DMS114 treated with DMSO at 0.1 percent for 48 hours (cell line): ENCODE measurements at regions not wholly inside any gene's neighbourhood (a gene's known extent, or its start where the extent isn't known, plus 50 kb on each side); places are given as distances from the start of the nearest gene placed in this dataset.
"Not testable (repeated sequence)": the region's sequence is repeated elsewhere in the genome, so short reads cannot be mapped to it uniquely, and the experiment has no call there.

Source experiments
- DNase-seq: peaks from one replicate; lab custom pipeline; 2025; ENCODE audit not compliant: unreplicated experiment; lab: John Stamatoyannopoulos, UW

- DNase-seq, result no peak
Measured at GRCh38 chr11:23644443-23644842, 784.2 kb upstream of the CCDC179 start.

GRCh38 chr11:23652336-23652735 lies 792.1 kb upstream of the CCDC179 start:
- not testable (repeated sequence) for DNase-seq

GRCh38 chr11:23653071-23653675 lies 792.9 kb upstream of the CCDC179 start:
- no peak for DNase-seq

GRCh38 chr11:23668324-23668723 lies 808.0 kb upstream of the CCDC179 start:
- DNase-seq, result no peak

- no peak for DNase-seq
Measured at GRCh38 chr11:23673366-23673765, 813.1 kb upstream of the CCDC179 start.

GRCh38 chr11:23674866-23675265 lies 814.6 kb upstream of the CCDC179 start:
- no peak for DNase-seq

GRCh38 chr11:23679041-23679440 lies 817.8 kb upstream of the LUZP2 start:
- no peak for DNase-seq

- DNase-seq, result no peak
Measured at GRCh38 chr11:23679981-23680380, 816.9 kb upstream of the LUZP2 start.

- DNase-seq, result no peak
Measured at GRCh38 chr11:23680488-23681230, 816.2 kb upstream of the LUZP2 start.

GRCh38 chr11:23684701-23685100 lies 812.2 kb upstream of the LUZP2 start:
- no peak for DNase-seq

GRCh38 chr11:23687991-23688390 lies 808.9 kb upstream of the LUZP2 start:
- DNase-seq, result no peak

GRCh38 chr11:23688411-23688810 lies 808.4 kb upstream of the LUZP2 start:
- no peak for DNase-seq

- DNase-seq, result no peak
Measured at GRCh38 chr11:23688835-23689234, 808.0 kb upstream of the LUZP2 start.

GRCh38 chr11:23696688-23697415 lies 800.0 kb upstream of the LUZP2 start:
- DNase-seq, result no peak

- DNase-seq, result no peak
Measured at GRCh38 chr11:23704183-23704582, 792.7 kb upstream of the LUZP2 start.

- no peak for DNase-seq
Measured at GRCh38 chr11:23711981-23712380, 784.9 kb upstream of the LUZP2 start.

- no peak for DNase-seq
Measured at GRCh38 chr11:23719016-23719415, 777.8 kb upstream of the LUZP2 start.

GRCh38 chr11:23723861-23724260 lies 773.0 kb upstream of the LUZP2 start:
- no peak for DNase-seq

- no peak for DNase-seq
Measured at GRCh38 chr11:23725752-23726151, 771.1 kb upstream of the LUZP2 start.

- no peak for DNase-seq
Measured at GRCh38 chr11:23727387-23727786, 769.5 kb upstream of the LUZP2 start.

GRCh38 chr11:23727794-23728193 lies 769.1 kb upstream of the LUZP2 start:
- no peak for DNase-seq

- no peak for DNase-seq
Measured at GRCh38 chr11:23729088-23729487, 767.8 kb upstream of the LUZP2 start.
